ENCODE measurements at regions not wholly inside any gene's neighbourhood (a gene's known extent, or its start where the extent isn't known, plus 50 kb on each side); places are given as distances from the start of the nearest gene placed in this dataset.

- Histone ChIP-seq H3K36me3 (ENCODE audit: control insufficient read depth in 3 of 3, insufficient read depth in 3 of 3, low read length in 3 of 3) (no peaks in the 10 kb centered on the region), H3K4me1 (ENCODE audit: control insufficient read depth in 3 of 3, insufficient read depth in 3 of 3, low read length in 3 of 3) (peaks cover 0 to 5% (median 3%) of the 10 kb centered on the region in 3 donors), H3K9ac (ENCODE audit: low read depth in 1 of 3, low read length in 3 of 3) (no peak overlapping the region), H3K27ac (ENCODE audit: low read depth, low read length) (no peak overlapping the region), H3K4me3 (ENCODE audit: low read length in 3 of 3) (no peak overlapping the region), H3K9me3 (ENCODE audit: control insufficient read depth in 3 of 3, low read length in 3 of 3) (peaks cover 0 to 1% (median 0%) of the 10 kb centered on the region in 3 donors), H3K27me3 (ENCODE audit: control insufficient read depth in 3 of 3, insufficient read depth in 3 of 3, low read length in 3 of 3) (no peaks in the 10 kb centered on the region)
These were observed 371.5 kb downstream of the NUP35 start for GRCh38 chr2:183495589-183496267.

GRCh38 chr2:183497861-183498260, 373.6 kb downstream of the NUP35 start:
- Histone ChIP-seq H3K27ac (ENCODE audit: low read depth, low read length) (no peak overlapping the region), H3K9me3 (ENCODE audit: control insufficient read depth in 3 of 3, low read length in 3 of 3) (peaks cover 0 to 1% (median 0%) of the 10 kb centered on the region in 3 donors), H3K4me3 (ENCODE audit: low read length in 3 of 3) (no peak overlapping the region), H3K36me3 (ENCODE audit: control insufficient read depth in 3 of 3, insufficient read depth in 3 of 3, low read length in 3 of 3) (no peaks in the 10 kb centered on the region), H3K27me3 (ENCODE audit: control insufficient read depth in 3 of 3, insufficient read depth in 3 of 3, low read length in 3 of 3) (no peaks in the 10 kb centered on the region), H3K9ac (ENCODE audit: low read depth in 1 of 3, low read length in 3 of 3) (no peak overlapping the region), H3K4me1 (ENCODE audit: control insufficient read depth in 3 of 3, insufficient read depth in 3 of 3, low read length in 3 of 3) (no peaks in the 10 kb centered on the region)

GRCh38 chr2:183505911-183506310, 381.7 kb downstream of the NUP35 start:
- Histone ChIP-seq H3K36me3 (ENCODE audit: control insufficient read depth in 3 of 3, insufficient read depth in 3 of 3, low read length in 3 of 3) (no peaks in the 10 kb centered on the region), H3K27ac (ENCODE audit: low read depth, low read length) (no peak overlapping the region), H3K9ac (ENCODE audit: low read depth in 1 of 3, low read length in 3 of 3) (no peak overlapping the region), H3K27me3 (ENCODE audit: control insufficient read depth in 3 of 3, insufficient read depth in 3 of 3, low read length in 3 of 3) (no peaks in the 10 kb centered on the region), H3K4me1 (ENCODE audit: control insufficient read depth in 3 of 3, insufficient read depth in 3 of 3, low read length in 3 of 3) (no peaks in the 10 kb centered on the region), H3K9me3 (ENCODE audit: control insufficient read depth in 3 of 3, low read length in 3 of 3) (no peaks in the 10 kb centered on the region), H3K4me3 (ENCODE audit: low read length in 3 of 3) (no peak overlapping the region)

GRCh38 chr2:183511154-183511553, 386.9 kb downstream of the NUP35 start:
- H3K9ac ChIP-seq (ENCODE audit: low read depth in 1 of 3, low read length in 3 of 3): no peak overlapping the region
- no peak overlapping the region for H3K4me3 ChIP-seq (ENCODE audit: low read length in 3 of 3)
- H3K4me1 ChIP-seq (ENCODE audit: control insufficient read depth in 3 of 3, insufficient read depth in 3 of 3, low read length in 3 of 3): no peaks in the 10 kb centered on the region
- no peaks in the 10 kb centered on the region for H3K36me3 ChIP-seq (ENCODE audit: control insufficient read depth in 3 of 3, insufficient read depth in 3 of 3, low read length in 3 of 3)
- no peaks in the 10 kb centered on the region for H3K27me3 ChIP-seq (ENCODE audit: control insufficient read depth in 3 of 3, insufficient read depth in 3 of 3, low read length in 3 of 3)
- no peaks in the 10 kb centered on the region for H3K9me3 ChIP-seq (ENCODE audit: control insufficient read depth in 3 of 3, low read length in 3 of 3)
- no peak overlapping the region for H3K27ac ChIP-seq (ENCODE audit: low read depth, low read length)

- Histone ChIP-seq H3K4me1 (ENCODE audit: control insufficient read depth in 3 of 3, insufficient read depth in 3 of 3, low read length in 3 of 3) (no peaks in the 10 kb centered on the region), H3K27me3 (ENCODE audit: control insufficient read depth in 3 of 3, insufficient read depth in 3 of 3, low read length in 3 of 3) (no peaks in the 10 kb centered on the region), H3K36me3 (ENCODE audit: control insufficient read depth in 3 of 3, insufficient read depth in 3 of 3, low read length in 3 of 3) (no peaks in the 10 kb centered on the region), H3K4me3 (ENCODE audit: low read length in 3 of 3) (no peak overlapping the region), H3K9me3 (ENCODE audit: control insufficient read depth in 3 of 3, low read length in 3 of 3) (no peaks in the 10 kb centered on the region), H3K9ac (ENCODE audit: low read depth in 1 of 3, low read length in 3 of 3) (no peak overlapping the region), H3K27ac (ENCODE audit: low read depth, low read length) (no peak overlapping the region)
These were observed 395.3 kb downstream of the NUP35 start for GRCh38 chr2:183519371-183520056.

GRCh38 chr2:183521911-183522310, 397.7 kb downstream of the NUP35 start:
- no peaks in the 10 kb centered on the region for H3K36me3 ChIP-seq (ENCODE audit: control insufficient read depth in 3 of 3, insufficient read depth in 3 of 3, low read length in 3 of 3)
- H3K4me1 ChIP-seq (ENCODE audit: control insufficient read depth in 3 of 3, insufficient read depth in 3 of 3, low read length in 3 of 3): no peaks in the 10 kb centered on the region
- no peak overlapping the region for H3K4me3 ChIP-seq (ENCODE audit: low read length in 3 of 3)
- H3K27ac ChIP-seq (ENCODE audit: low read depth, low read length): no peak overlapping the region
- H3K9ac ChIP-seq (ENCODE audit: low read depth in 1 of 3, low read length in 3 of 3): no peak overlapping the region
- H3K27me3 ChIP-seq (ENCODE audit: control insufficient read depth in 3 of 3, insufficient read depth in 3 of 3, low read length in 3 of 3): no peaks in the 10 kb centered on the region
- H3K9me3 ChIP-seq (ENCODE audit: control insufficient read depth in 3 of 3, low read length in 3 of 3): no peaks in the 10 kb centered on the region

- no peaks in the 10 kb centered on the region for H3K4me1 ChIP-seq (ENCODE audit: control insufficient read depth in 3 of 3, insufficient read depth in 3 of 3, low read length in 3 of 3)
- no peaks in the 10 kb centered on the region for H3K36me3 ChIP-seq (ENCODE audit: control insufficient read depth in 3 of 3, insufficient read depth in 3 of 3, low read length in 3 of 3)
- H3K27me3 ChIP-seq (ENCODE audit: control insufficient read depth in 3 of 3, insufficient read depth in 3 of 3, low read length in 3 of 3): no peaks in the 10 kb centered on the region
- no peak overlapping the region for H3K4me3 ChIP-seq (ENCODE audit: low read length in 3 of 3)
- no peak overlapping the region for H3K27ac ChIP-seq (ENCODE audit: low read depth, low read length)
- no peaks in the 10 kb centered on the region for H3K9me3 ChIP-seq (ENCODE audit: control insufficient read depth in 3 of 3, low read length in 3 of 3)
- no peak overlapping the region for H3K9ac ChIP-seq (ENCODE audit: low read depth in 1 of 3, low read length in 3 of 3)
These were observed 398.4 kb downstream of the NUP35 start for GRCh38 chr2:183522489-183523266.

- no peak overlapping the region for H3K9ac ChIP-seq (ENCODE audit: low read depth in 1 of 3, low read length in 3 of 3)
- H3K9me3 ChIP-seq (ENCODE audit: control insufficient read depth in 3 of 3, low read length in 3 of 3): no peaks in the 10 kb centered on the region
- no peaks in the 10 kb centered on the region for H3K4me1 ChIP-seq (ENCODE audit: control insufficient read depth in 3 of 3, insufficient read depth in 3 of 3, low read length in 3 of 3)
- H3K27me3 ChIP-seq (ENCODE audit: control insufficient read depth in 3 of 3, insufficient read depth in 3 of 3, low read length in 3 of 3): no peaks in the 10 kb centered on the region
- H3K4me3 ChIP-seq (ENCODE audit: low read length in 3 of 3): no peak overlapping the region
- H3K36me3 ChIP-seq (ENCODE audit: control insufficient read depth in 3 of 3, insufficient read depth in 3 of 3, low read length in 3 of 3): no peaks in the 10 kb centered on the region
- no peak overlapping the region for H3K27ac ChIP-seq (ENCODE audit: low read depth, low read length)
These were observed 406.2 kb downstream of the NUP35 start for GRCh38 chr2:183530333-183530901.

- H3K36me3 ChIP-seq (ENCODE audit: control insufficient read depth in 3 of 3, insufficient read depth in 3 of 3, low read length in 3 of 3): no peaks in the 10 kb centered on the region
- H3K4me3 ChIP-seq (ENCODE audit: low read length in 3 of 3): no peak overlapping the region
- H3K27me3 ChIP-seq (ENCODE audit: control insufficient read depth in 3 of 3, insufficient read depth in 3 of 3, low read length in 3 of 3): no peaks in the 10 kb centered on the region
- no peaks in the 10 kb centered on the region for H3K9me3 ChIP-seq (ENCODE audit: control insufficient read depth in 3 of 3, low read length in 3 of 3)
- H3K4me1 ChIP-seq (ENCODE audit: control insufficient read depth in 3 of 3, insufficient read depth in 3 of 3, low read length in 3 of 3): no peaks in the 10 kb centered on the region
- H3K9ac ChIP-seq (ENCODE audit: low read depth in 1 of 3, low read length in 3 of 3): no peak overlapping the region
- H3K27ac ChIP-seq (ENCODE audit: low read depth, low read length): no peak overlapping the region
These were observed 408.3 kb downstream of the NUP35 start for GRCh38 chr2:183532514-183532913.

GRCh38 chr2:183533021-183533420, 408.8 kb downstream of the NUP35 start:
- no peak overlapping the region for H3K27ac ChIP-seq (ENCODE audit: low read depth, low read length)
- H3K9me3 ChIP-seq (ENCODE audit: control insufficient read depth in 3 of 3, low read length in 3 of 3): no peaks in the 10 kb centered on the region
- H3K4me3 ChIP-seq (ENCODE audit: low read length in 3 of 3): no peak overlapping the region
- H3K9ac ChIP-seq (ENCODE audit: low read depth in 1 of 3, low read length in 3 of 3): no peak overlapping the region
- H3K36me3 ChIP-seq (ENCODE audit: control insufficient read depth in 3 of 3, insufficient read depth in 3 of 3, low read length in 3 of 3): no peaks in the 10 kb centered on the region
- H3K4me1 ChIP-seq (ENCODE audit: control insufficient read depth in 3 of 3, insufficient read depth in 3 of 3, low read length in 3 of 3): no peaks in the 10 kb centered on the region
- H3K27me3 ChIP-seq (ENCODE audit: control insufficient read depth in 3 of 3, insufficient read depth in 3 of 3, low read length in 3 of 3): no peaks in the 10 kb centered on the region
